CD4-positive, alpha-beta memory T cell (primary cell): ENCODE measurements at regions not wholly inside any gene's neighbourhood (a gene's known extent, or its start where the extent isn't known, plus 50 kb on each side); places are given as distances from the start of the nearest gene placed in this dataset.

Source experiments
- CTCF ChIA-PET: fragments of 350-600 bp; sonication (Branson Sonifier 250); formaldehyde crosslinking; loops from one replicate; lab custom pipeline; 2021; ENCODE audit warnings: inconsistent platforms; ENCODE audit not compliant: partially characterized antibody; lab: Charles Lee
- POLR2A ChIA-PET: fragments of 350-600 bp; sonication (Branson Sonifier 250); formaldehyde crosslinking; loops from one replicate; lab custom pipeline; 2021; ENCODE audit not compliant: partially characterized antibody; lab: Charles Lee
- DNase-seq, 5 donors: peaks; one replicate each; pipeline versions ENCODE4 v3.0.0 to v3.0.0-alpha.2; 2020 to 2022; ENCODE audit warnings: mixed read lengths in 1 of 5
- H3K27ac ChIP-seq: one replicate; pipeline ENCODE4 v1.7.0; 2013; ENCODE audit warnings: low read depth, low read length
- H3K27me3 ChIP-seq: 2 replicates; pipeline ENCODE4 v1.7.0; 2013; ENCODE audit warnings: mild to moderate bottlenecking, low read length, moderate library complexity; ENCODE audit not compliant: insufficient read depth
- H3K36me3 ChIP-seq: 2 replicates; pipeline ENCODE4 v1.7.0; 2013; ENCODE audit warnings: mild to moderate bottlenecking, low read length, moderate library complexity; ENCODE audit not compliant: insufficient read depth
- H3K4me1 ChIP-seq: 2 replicates; pipeline ENCODE4 v1.7.0; 2013; ENCODE audit warnings: mild to moderate bottlenecking, low read length, moderate library complexity; ENCODE audit not compliant: insufficient read depth
- H3K4me3 ChIP-seq, 2 donors: one replicate each; pipeline ENCODE4 v1.7.0; 2013; ENCODE audit warnings: low read length in 2 of 2, mild to moderate bottlenecking in 1 of 2
- H3K9me3 ChIP-seq, 2 donors: one replicate each; pipeline ENCODE4 v1.7.0; 2013; ENCODE audit warnings: low read length in 2 of 2, control low read depth in 1 of 2; ENCODE audit not compliant: control insufficient read depth in 1 of 2
- H3K27ac Mint-ChIP-seq, 7 donors: one replicate each; pipeline ENCODE4 v1.8.0; 2020 to 2021; ENCODE audit warnings: mixed read lengths in 7 of 7, mild to moderate bottlenecking in 6 of 7, inconsistent platforms in 3 of 7, moderate library complexity in 3 of 7
- H3K27me3 Mint-ChIP-seq, 2 donors: one replicate each; pipeline ENCODE4 v1.8.0; 2020 to 2021; ENCODE audit warnings: mixed read lengths in 2 of 2
- H3K36me3 Mint-ChIP-seq, 2 donors: one replicate each; pipeline ENCODE4 v1.8.0; 2020 to 2021; ENCODE audit warnings: mixed read lengths in 2 of 2, inconsistent platforms in 1 of 2, mild to moderate bottlenecking in 1 of 2
- H3K4me1 Mint-ChIP-seq, 4 donors: one replicate each; pipeline ENCODE4 v1.8.0; 2020 to 2021; ENCODE audit warnings: mixed read lengths in 4 of 4, mild to moderate bottlenecking in 1 of 4
- H3K4me3 Mint-ChIP-seq, 8 donors: one replicate each; pipeline ENCODE4 v1.8.0; 2020 to 2021; ENCODE audit warnings: mixed read lengths in 8 of 8, mild to moderate bottlenecking in 7 of 8, moderate library complexity in 6 of 8, inconsistent platforms in 3 of 8
- H3K9me3 Mint-ChIP-seq, 8 donors: one replicate each; pipeline ENCODE4 v1.8.0; 2020 to 2021; ENCODE audit warnings: mixed read lengths in 8 of 8, mild to moderate bottlenecking in 5 of 8, inconsistent platforms in 3 of 8, moderate library complexity in 1 of 8
- intact Hi-C: fragments of 100-400 bp; cut with micrococcal nuclease; formaldehyde crosslinking; loops from one replicate; pipeline ENCODE4 v1.15.1; 2023

GRCh38 chr5:125717209-125717608 is 706.0 kb upstream of the GRAMD2B start:
- Mint-ChIP-seq H3K27me3 (no peaks in the 10 kb centered on the region), H3K27ac (no peak overlapping the region), H3K36me3 (no peaks in the 10 kb centered on the region), H3K9me3 (peaks cover 0 to 12% (median 3%) of the 10 kb centered on the region in 8 donors), H3K4me1 (no peaks in the 10 kb centered on the region), H3K4me3 (no peak overlapping the region)
- H3K27me3 ChIP-seq = no peaks in the 10 kb centered on the region
- ChIA-PET POLR2A (no interaction called here), CTCF (no interaction called here)
- no peak overlapping the region for H3K27ac ChIP-seq
- intact Hi-C loops = no loop called here
- no peaks in the 10 kb centered on the region for H3K4me1 ChIP-seq
- DNase-seq = no peak
- H3K4me3 ChIP-seq = no peak overlapping the region
- H3K9me3 ChIP-seq = no peaks in the 10 kb centered on the region
- H3K36me3 ChIP-seq = no peaks in the 10 kb centered on the region

DNA sequence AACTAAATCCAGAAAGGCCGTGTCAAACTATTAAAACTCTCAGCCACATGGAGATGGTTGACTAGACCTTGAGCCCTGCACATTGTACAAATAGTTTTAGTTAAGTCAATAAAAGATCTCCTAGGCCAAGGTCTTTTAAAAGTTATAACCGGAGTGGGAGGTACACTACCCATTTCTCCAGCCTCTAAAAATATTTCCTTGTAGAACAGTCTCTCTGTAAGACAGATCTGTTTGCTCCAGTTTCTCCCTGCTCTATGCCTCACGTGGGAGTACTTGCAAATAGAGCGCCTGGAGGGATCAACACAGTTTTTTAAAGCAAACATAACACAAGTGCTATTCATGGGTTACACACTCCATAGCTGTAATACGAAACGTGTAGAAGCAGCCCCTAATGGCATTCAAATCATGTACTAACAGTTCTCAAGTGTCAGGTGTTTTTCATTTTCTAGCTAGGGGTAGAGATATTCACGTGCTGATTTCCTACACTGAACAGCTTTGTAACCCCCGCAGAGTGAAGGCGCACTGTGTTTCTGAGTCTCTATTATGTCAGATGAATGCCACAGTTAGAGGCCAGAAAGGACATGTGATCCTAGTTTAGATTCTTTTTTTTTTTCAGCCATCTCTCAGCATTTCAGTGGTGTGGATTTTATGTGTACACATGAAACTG is 703.4 kb upstream of the GRAMD2B start:
- Mint-ChIP-seq H3K4me1 (no peaks in the 10 kb centered on the region), H3K27me3 (no peaks in the 10 kb centered on the region), H3K36me3 (no peaks in the 10 kb centered on the region), H3K4me3 (no peak overlapping the region), H3K27ac (no peak overlapping the region), H3K9me3 (peaks cover 0 to 11% (median 0%) of the 10 kb centered on the region in 8 donors)
- ChIA-PET POLR2A (no interaction called here), CTCF (no interaction called here)
- DNase-seq = no peak
- no peaks in the 10 kb centered on the region for H3K9me3 ChIP-seq
- no peak overlapping the region for H3K27ac ChIP-seq
- intact Hi-C loops = no loop called here
- H3K36me3 ChIP-seq = no peaks in the 10 kb centered on the region
- no peak overlapping the region for H3K4me3 ChIP-seq
- H3K4me1 ChIP-seq = no peaks in the 10 kb centered on the region
- no peaks in the 10 kb centered on the region for H3K27me3 ChIP-seq

GRCh38 chr5:125720348-125720685 is 702.9 kb upstream of the GRAMD2B start:
- Histone ChIP-seq H3K9me3 (no peaks in the 10 kb centered on the region), H3K27ac (no peak overlapping the region), H3K36me3 (no peaks in the 10 kb centered on the region), H3K4me3 (no peak overlapping the region), H3K4me1 (no peaks in the 10 kb centered on the region), H3K27me3 (no peaks in the 10 kb centered on the region)
- CTCF ChIA-PET = no interaction called here
- H3K4me3 Mint-ChIP-seq = no peak overlapping the region
- no peak overlapping the region for H3K27ac Mint-ChIP-seq
- intact Hi-C loops = no loop called here
- no peaks in the 10 kb centered on the region for H3K4me1 Mint-ChIP-seq
- no peaks in the 10 kb centered on the region for H3K36me3 Mint-ChIP-seq
- peaks cover 0 to 11% (median 0%) of the 10 kb centered on the region in 8 donors for H3K9me3 Mint-ChIP-seq
- H3K27me3 Mint-ChIP-seq = no peaks in the 10 kb centered on the region
- no peak for DNase-seq
- POLR2A ChIA-PET = no interaction called here

GRCh38 chr5:125720721-125721120 is 702.5 kb upstream of the GRAMD2B start:
- Mint-ChIP-seq H3K9me3 (peaks cover 0 to 11% (median 0%) of the 10 kb centered on the region in 8 donors), H3K4me3 (no peak overlapping the region), H3K4me1 (no peaks in the 10 kb centered on the region), H3K36me3 (no peaks in the 10 kb centered on the region), H3K27me3 (no peaks in the 10 kb centered on the region), H3K27ac (no peak overlapping the region)
- Histone ChIP-seq H3K4me3 (no peak overlapping the region), H3K36me3 (no peaks in the 10 kb centered on the region), H3K9me3 (no peaks in the 10 kb centered on the region), H3K4me1 (no peaks in the 10 kb centered on the region), H3K27ac (no peak overlapping the region), H3K27me3 (no peaks in the 10 kb centered on the region)
- POLR2A ChIA-PET = no interaction called here
- CTCF ChIA-PET = no interaction called here
- no peak for DNase-seq
- intact Hi-C loops = no loop called here

- Mint-ChIP-seq H3K27me3 (no peaks in the 10 kb centered on the region), H3K9me3 (peaks cover 0 to 6% (median 0%) of the 10 kb centered on the region in 8 donors), H3K4me1 (no peaks in the 10 kb centered on the region), H3K27ac (no peak overlapping the region), H3K4me3 (no peak overlapping the region), H3K36me3 (no peaks in the 10 kb centered on the region)
- no peak for DNase-seq
- Histone ChIP-seq H3K4me1 (no peaks in the 10 kb centered on the region), H3K36me3 (no peaks in the 10 kb centered on the region), H3K9me3 (no peaks in the 10 kb centered on the region), H3K27ac (no peak overlapping the region), H3K27me3 (no peaks in the 10 kb centered on the region), H3K4me3 (no peak overlapping the region)
- POLR2A ChIA-PET = no interaction called here
- CTCF ChIA-PET = no interaction called here
- intact Hi-C loops = no loop called here
Measured at GRCh38 chr5:125722550-125722949, 700.7 kb upstream of the GRAMD2B start.

DNA sequence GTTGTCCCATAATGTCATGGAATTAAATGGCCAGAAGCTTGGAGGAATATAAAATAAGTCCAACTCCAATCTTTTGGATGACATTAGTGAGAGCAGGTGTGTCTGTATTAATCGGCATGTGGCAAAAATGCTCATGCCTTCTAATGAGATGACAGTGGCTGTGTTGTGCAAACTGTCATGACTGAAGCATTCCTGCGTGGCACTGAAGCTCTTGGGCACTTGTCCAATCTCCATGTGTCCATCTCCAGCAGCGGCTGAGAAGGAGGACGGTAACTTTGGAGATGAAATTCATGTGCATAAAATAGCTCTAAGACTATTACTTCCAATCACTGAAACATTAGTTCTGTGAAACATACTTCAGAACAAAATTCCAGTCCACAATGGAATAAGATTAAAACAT is 697.5 kb upstream of the GRAMD2B start:
- no peak overlapping the region for H3K27ac ChIP-seq
- Mint-ChIP-seq H3K4me3 (no peak overlapping the region), H3K27ac (no peak overlapping the region), H3K36me3 (no peaks in the 10 kb centered on the region), H3K27me3 (no peaks in the 10 kb centered on the region), H3K4me1 (no peaks in the 10 kb centered on the region), H3K9me3 (peaks cover 0 to 10% (median 6%) of the 10 kb centered on the region in 8 donors)
- intact Hi-C loops = no loop called here
- H3K36me3 ChIP-seq = no peaks in the 10 kb centered on the region
- H3K9me3 ChIP-seq = peaks cover 0 to 6% of the 10 kb centered on the region in 2 donors
- H3K4me1 ChIP-seq = no peaks in the 10 kb centered on the region
- ChIA-PET POLR2A (no interaction called here), CTCF (no interaction called here)
- H3K4me3 ChIP-seq = no peak overlapping the region
- no peak for DNase-seq
- no peaks in the 10 kb centered on the region for H3K27me3 ChIP-seq

DNA sequence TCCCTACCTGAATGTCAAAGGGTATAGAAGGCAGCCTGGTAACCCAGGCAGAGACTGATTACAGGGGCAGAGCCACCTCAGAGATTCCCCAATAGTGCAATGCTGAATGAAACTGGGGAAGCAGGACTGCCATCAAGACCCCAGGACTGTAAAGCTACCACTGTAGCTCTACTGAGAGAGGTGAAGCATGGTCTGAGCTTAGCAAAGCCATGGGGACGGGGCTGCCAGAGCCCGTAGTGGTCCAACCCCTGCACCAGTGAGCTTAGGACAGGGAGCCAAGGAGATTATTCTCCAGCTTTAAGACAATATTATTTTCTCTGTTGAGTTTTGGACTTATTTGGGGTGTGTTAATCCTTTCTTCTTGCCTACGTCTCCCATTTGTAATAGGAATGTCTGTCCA is 679.3 kb upstream of the GRAMD2B start:
- no peaks in the 10 kb centered on the region for H3K9me3 ChIP-seq
- no peak overlapping the region for H3K4me3 ChIP-seq
- H3K27ac ChIP-seq = no peak overlapping the region
- no peaks in the 10 kb centered on the region for H3K27me3 Mint-ChIP-seq
- no peak overlapping the region for H3K27ac Mint-ChIP-seq
- H3K27me3 ChIP-seq = no peaks in the 10 kb centered on the region
- H3K36me3 Mint-ChIP-seq = no peaks in the 10 kb centered on the region
- no peak for DNase-seq
- no peak overlapping the region for H3K4me3 Mint-ChIP-seq
- H3K4me1 Mint-ChIP-seq = no peaks in the 10 kb centered on the region
- CTCF ChIA-PET = no interaction called here
- no peaks in the 10 kb centered on the region for H3K4me1 ChIP-seq
- no peaks in the 10 kb centered on the region for H3K36me3 ChIP-seq
- intact Hi-C loops = no loop called here
- H3K9me3 Mint-ChIP-seq = peaks cover 0 to 27% (median 12%) of the 10 kb centered on the region in 8 donors
- POLR2A ChIA-PET = no interaction called here

- intact Hi-C loops = no loop called here
- no peak overlapping the region for H3K4me3 Mint-ChIP-seq
- H3K27ac Mint-ChIP-seq = no peak overlapping the region
- H3K4me3 ChIP-seq = no peak overlapping the region
- no peaks in the 10 kb centered on the region for H3K36me3 Mint-ChIP-seq
- POLR2A ChIA-PET = no interaction called here
- H3K9me3 ChIP-seq = no peaks in the 10 kb centered on the region
- no peak for DNase-seq
- no peaks in the 10 kb centered on the region for H3K4me1 ChIP-seq
- no peak overlapping the region for H3K27ac ChIP-seq
- H3K9me3 Mint-ChIP-seq = peaks cover 0 to 23% (median 6%) of the 10 kb centered on the region in 8 donors
- H3K27me3 Mint-ChIP-seq = no peaks in the 10 kb centered on the region
- no peaks in the 10 kb centered on the region for H3K4me1 Mint-ChIP-seq
- H3K36me3 ChIP-seq = no peaks in the 10 kb centered on the region
- no peaks in the 10 kb centered on the region for H3K27me3 ChIP-seq
- CTCF ChIA-PET = no interaction called here
Measured at GRCh38 chr5:125746917-125747316, 676.3 kb upstream of the GRAMD2B start.
